AG10803 (cell line): ENCODE measurements at regions not wholly inside any gene's neighbourhood (a gene's known extent, or its start where the extent isn't known, plus 50 kb on each side); places are given as distances from the start of the nearest gene placed in this dataset.
"Not testable (repeated sequence)": the region's sequence is repeated elsewhere in the genome, so short reads cannot be mapped to it uniquely, and the experiment has no call there.

Experiments
- DNase-seq: peaks from one replicate; pipeline ENCODE4 v3.0.0; 2010; ENCODE audit warnings: low read depth
- H3K4me3 ChIP-seq: 2 replicates; pipeline ENCODE4 v1.5.1; 2011; ENCODE audit warnings: mild to moderate bottlenecking, low read length, control low read depth
- TF ChIP-seq, protein P1 (sequence below): conservative IDR thresholded peaks from 2 replicates; pipeline ENCODE4 v1.5.1; 2011; ENCODE audit warnings: mild to moderate bottlenecking, low read length, control low read depth, inconsistent platforms

GRCh38 chr2:184305105-184305504, 293.2 kb upstream of the ZNF804A start:
- TF ChIP-seq, protein P1, sequence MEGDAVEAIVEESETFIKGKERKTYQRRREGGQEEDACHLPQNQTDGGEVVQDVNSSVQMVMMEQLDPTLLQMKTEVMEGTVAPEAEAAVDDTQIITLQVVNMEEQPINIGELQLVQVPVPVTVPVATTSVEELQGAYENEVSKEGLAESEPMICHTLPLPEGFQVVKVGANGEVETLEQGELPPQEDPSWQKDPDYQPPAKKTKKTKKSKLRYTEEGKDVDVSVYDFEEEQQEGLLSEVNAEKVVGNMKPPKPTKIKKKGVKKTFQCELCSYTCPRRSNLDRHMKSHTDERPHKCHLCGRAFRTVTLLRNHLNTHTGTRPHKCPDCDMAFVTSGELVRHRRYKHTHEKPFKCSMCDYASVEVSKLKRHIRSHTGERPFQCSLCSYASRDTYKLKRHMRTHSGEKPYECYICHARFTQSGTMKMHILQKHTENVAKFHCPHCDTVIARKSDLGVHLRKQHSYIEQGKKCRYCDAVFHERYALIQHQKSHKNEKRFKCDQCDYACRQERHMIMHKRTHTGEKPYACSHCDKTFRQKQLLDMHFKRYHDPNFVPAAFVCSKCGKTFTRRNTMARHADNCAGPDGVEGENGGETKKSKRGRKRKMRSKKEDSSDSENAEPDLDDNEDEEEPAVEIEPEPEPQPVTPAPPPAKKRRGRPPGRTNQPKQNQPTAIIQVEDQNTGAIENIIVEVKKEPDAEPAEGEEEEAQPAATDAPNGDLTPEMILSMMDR: no peak
- DNase-seq: no peak
- no peak overlapping the region for H3K4me3 ChIP-seq

DNA sequence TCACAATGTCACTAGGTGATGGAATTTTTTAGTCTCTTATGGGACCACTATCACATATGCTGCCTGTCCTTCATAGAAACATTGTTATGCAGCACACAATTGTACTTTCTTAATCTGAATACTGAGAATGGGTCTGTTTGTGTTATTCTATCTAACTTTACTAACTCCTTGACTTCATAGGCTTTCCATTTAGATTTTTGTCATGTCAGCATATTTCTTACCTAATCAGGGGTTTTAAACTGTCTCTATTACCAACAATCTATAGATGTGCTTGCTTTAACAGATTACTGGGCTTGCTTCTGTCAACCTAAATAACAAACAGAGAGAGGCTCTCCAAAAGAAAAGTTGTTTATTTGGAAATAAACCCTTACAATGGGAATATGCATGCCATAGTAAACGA, 289.6 kb upstream of the ZNF804A start:
- no peak for DNase-seq
- no peak overlapping the region for H3K4me3 ChIP-seq
- TF ChIP-seq, protein P1: no peak

DNA sequence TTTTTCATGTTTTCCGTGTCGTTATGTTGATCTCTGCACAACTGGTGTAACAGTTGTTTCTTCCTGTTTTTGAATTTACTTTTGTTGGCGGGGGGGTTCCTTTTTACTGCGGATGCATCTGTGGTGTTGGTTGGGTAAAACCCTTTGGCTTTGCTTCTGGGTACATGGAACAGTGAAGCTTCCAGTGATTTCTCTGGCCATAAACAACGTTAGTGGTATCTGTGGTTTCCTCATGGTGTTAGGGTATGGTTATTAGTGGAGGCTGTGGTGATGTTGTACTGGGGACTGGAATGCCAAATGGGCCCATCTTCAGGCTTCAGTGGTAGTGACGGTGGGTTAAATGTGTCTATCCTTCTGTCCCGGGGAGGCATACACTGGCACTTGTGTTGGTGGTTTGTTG, 285.4 kb upstream of the ZNF804A start:
- no peak overlapping the region for H3K4me3 ChIP-seq
- no peak for DNase-seq
- TF ChIP-seq, protein P1: no peak

DNA sequence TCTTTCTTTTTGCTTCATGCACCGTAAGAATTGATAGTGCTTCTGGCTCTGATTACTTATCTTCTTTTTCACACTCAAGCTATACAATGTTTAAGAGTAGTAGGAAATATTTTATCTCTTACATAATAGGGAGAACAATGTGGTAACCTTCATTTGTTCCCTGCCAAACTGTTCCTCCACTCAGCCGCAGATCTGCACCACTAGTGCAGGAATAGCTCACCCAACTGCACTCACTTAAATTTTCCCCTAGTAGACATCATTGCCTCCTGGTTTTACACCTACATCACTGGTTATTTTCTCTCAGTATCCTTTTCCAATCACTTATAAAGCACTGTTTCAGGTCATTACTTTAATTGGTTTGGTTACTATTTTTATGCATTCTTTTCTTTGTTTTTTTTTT, 283.5 kb upstream of the ZNF804A start:
- no peak for DNase-seq
- TF ChIP-seq, protein P1: no peak

DNA sequence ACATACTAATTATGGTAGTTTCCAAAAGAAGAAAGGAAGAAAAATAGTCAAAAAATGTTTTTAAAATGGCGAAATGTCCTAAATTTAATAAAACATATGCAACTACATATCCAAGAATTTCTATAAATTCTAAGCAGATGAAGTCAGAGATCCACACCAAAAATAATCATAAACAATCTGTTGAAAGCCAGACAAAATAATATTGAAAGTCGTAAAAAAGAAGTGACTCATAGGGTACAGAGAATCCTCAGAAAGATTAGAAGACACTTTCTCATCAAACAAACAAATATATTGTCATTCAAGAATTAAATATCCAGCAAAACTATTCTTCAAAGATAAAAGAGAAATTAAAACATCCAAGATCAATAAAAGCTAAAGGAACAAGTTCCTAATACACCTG, 281.4 kb upstream of the ZNF804A start:
- DNase-seq: no peak
- TF ChIP-seq, protein P1: no peak
- H3K4me3 ChIP-seq: no peak overlapping the region

More for the DNA sequence above, 283.5 kb upstream of the ZNF804A start:
- H3K4me3 ChIP-seq: no peak overlapping the region

- DNase-seq: no peak
- TF ChIP-seq, protein P1: no peak
- no peak overlapping the region for H3K4me3 ChIP-seq
Measured at GRCh38 chr2:184322615-184323014, 275.7 kb upstream of the ZNF804A start.

- TF ChIP-seq, protein P1: no peak
- H3K4me3 ChIP-seq: no peak overlapping the region
- DNase-seq: no peak
Measured at GRCh38 chr2:184326066-184326465, 272.3 kb upstream of the ZNF804A start.

DNA sequence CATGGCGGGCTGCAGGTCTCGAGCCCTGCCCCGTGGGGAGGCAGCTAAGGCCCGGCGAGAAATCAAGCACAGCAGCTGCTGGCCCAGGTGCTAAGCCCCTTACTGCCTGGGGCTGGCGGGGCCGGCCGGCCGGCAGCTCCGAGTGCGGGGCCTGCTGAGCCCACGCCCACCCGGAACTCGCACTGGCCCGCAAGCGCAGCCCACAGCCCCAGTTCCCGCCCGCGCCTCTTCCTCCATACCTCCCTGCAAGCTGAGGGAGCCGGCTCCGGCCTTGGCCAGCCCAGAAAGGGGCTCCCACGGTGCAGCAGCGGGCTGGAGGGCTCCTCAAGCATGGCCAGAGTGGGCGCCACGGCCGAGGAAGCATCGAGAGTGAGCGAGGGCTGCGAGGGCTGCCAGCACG, 270.5 kb upstream of the ZNF804A start:
- DNase-seq: not testable (repeated sequence)

DNA sequence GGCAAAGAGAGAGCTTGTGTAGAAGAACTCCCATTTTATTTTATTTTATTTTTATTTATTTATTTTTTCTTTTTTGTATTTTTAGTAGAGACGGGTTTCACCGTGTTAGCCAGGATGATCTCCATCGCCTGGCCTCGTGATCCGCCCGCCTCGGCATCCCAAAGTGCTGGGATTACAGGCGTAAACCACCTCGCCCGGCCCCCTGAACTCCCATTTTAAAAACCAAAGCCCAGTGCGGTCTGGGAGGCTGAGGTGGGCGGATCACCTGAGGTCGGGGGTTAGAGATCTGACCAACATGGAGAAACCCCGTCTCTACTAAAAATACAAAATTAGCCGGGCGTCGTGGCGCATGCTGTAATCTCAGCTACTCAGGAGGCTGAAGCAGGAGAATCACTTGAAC, 267.8 kb upstream of the ZNF804A start:
- DNase-seq, H3K4me3 ChIP-seq: not testable (repeated sequence)

More for the DNA sequence above, 270.5 kb upstream of the ZNF804A start:
- H3K4me3 ChIP-seq: not testable (repeated sequence)
